Glutamatergic neuron (in vitro differentiated cells): ENCODE measurements at regions not wholly inside any gene's neighbourhood (a gene's known extent, or its start where the extent isn't known, plus 50 kb on each side); places are given as distances from the start of the nearest gene placed in this dataset.

Source experiments
- DNase-seq: peaks from one replicate; pipeline ENCODE4 v3.0.0; 2022
- H3K27ac Mint-ChIP-seq: one replicate; pipeline ENCODE4 v1.8.0; 2020; ENCODE audit warnings: mild to moderate bottlenecking, mixed read lengths, inconsistent platforms; ENCODE audit not compliant: unreplicated experiment
- H3K27me3 Mint-ChIP-seq: one replicate; pipeline ENCODE4 v1.8.0; 2020; ENCODE audit warnings: mild to moderate bottlenecking, moderate library complexity, mixed read lengths, inconsistent platforms; ENCODE audit not compliant: unreplicated experiment
- H3K36me3 Mint-ChIP-seq: one replicate; pipeline ENCODE4 v1.8.0; 2020; ENCODE audit warnings: mild to moderate bottlenecking, mixed read lengths, inconsistent platforms; ENCODE audit not compliant: unreplicated experiment
- H3K4me1 Mint-ChIP-seq: one replicate; pipeline ENCODE4 v1.8.0; 2020; ENCODE audit warnings: mild to moderate bottlenecking, low read depth, mixed read lengths, inconsistent platforms; ENCODE audit not compliant: unreplicated experiment
- H3K4me3 Mint-ChIP-seq: one replicate; pipeline ENCODE4 v1.8.0; 2020; ENCODE audit warnings: mild to moderate bottlenecking, mixed read lengths, inconsistent platforms; ENCODE audit not compliant: unreplicated experiment
- H3K9me3 Mint-ChIP-seq: one replicate; pipeline ENCODE4 v1.8.0; 2020; ENCODE audit warnings: mild to moderate bottlenecking, moderate library complexity, mixed read lengths, inconsistent platforms; ENCODE audit not compliant: unreplicated experiment
- TF ChIP-seq, protein P1 (sequence below): fragments of 200-600 bp; sonication (generic); IDR thresholded peaks from one replicate; pipeline ENCODE4 v1.5.0; 2021; ENCODE audit not compliant: partially characterized antibody, unreplicated experiment

DNA sequence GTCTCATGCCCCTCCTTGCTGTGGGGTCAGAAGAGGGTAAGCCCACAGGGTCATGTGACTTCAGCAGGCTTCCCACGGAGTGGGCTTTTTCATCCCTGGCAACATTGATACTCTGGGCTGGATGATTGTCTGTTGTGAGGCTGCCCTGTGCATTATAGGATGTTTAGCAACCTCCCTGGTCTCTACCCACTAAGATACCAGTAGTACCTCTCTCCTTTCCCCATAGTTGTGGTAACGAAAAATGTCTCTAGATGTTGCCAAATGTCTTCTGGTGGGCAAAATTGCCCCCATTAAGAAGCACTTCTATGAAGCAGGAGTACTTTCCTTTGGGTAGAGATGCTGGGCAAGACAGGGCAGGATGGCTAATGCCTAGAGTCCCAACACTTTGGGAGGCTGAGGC, 232.5 kb upstream of the ZNF217 start:
- no peak overlapping the region for H3K4me3 Mint-ChIP-seq
- no peak for DNase-seq
- no peaks in the 10 kb centered on the region for H3K27me3 Mint-ChIP-seq
- H3K36me3 Mint-ChIP-seq = no peaks in the 10 kb centered on the region
- H3K4me1 Mint-ChIP-seq = peaks cover 1% of the 10 kb centered on the region
- H3K9me3 Mint-ChIP-seq = peaks cover 2% of the 10 kb centered on the region
- no peak overlapping the region for H3K27ac Mint-ChIP-seq
- TF ChIP-seq, protein P1, sequence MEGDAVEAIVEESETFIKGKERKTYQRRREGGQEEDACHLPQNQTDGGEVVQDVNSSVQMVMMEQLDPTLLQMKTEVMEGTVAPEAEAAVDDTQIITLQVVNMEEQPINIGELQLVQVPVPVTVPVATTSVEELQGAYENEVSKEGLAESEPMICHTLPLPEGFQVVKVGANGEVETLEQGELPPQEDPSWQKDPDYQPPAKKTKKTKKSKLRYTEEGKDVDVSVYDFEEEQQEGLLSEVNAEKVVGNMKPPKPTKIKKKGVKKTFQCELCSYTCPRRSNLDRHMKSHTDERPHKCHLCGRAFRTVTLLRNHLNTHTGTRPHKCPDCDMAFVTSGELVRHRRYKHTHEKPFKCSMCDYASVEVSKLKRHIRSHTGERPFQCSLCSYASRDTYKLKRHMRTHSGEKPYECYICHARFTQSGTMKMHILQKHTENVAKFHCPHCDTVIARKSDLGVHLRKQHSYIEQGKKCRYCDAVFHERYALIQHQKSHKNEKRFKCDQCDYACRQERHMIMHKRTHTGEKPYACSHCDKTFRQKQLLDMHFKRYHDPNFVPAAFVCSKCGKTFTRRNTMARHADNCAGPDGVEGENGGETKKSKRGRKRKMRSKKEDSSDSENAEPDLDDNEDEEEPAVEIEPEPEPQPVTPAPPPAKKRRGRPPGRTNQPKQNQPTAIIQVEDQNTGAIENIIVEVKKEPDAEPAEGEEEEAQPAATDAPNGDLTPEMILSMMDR = no peak

DNA sequence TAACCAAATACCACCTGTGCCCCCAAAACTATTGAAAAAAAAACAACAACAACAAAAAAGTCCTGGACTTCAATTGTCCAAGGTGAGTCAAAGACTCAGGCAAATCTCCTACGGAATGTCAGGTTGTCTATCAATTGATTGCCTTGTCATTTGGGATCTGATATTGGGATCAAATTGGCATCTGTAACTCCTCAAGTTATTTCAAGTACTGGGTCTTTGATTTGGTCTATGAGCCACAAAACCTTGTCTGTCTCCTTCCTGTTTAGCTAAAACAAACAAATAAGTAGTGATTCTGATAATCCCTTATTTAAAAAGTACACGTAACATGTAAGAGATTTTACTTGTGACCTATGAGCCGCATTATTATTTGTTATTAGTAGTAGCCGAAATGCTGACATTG, 231.6 kb upstream of the ZNF217 start:
- H3K9me3 Mint-ChIP-seq = peaks cover 3% of the 10 kb centered on the region
- TF ChIP-seq, protein P1 = no peak
- no peak overlapping the region for H3K27ac Mint-ChIP-seq
- H3K36me3 Mint-ChIP-seq = no peaks in the 10 kb centered on the region
- no peaks in the 10 kb centered on the region for H3K27me3 Mint-ChIP-seq
- no peak for DNase-seq
- no peak overlapping the region for H3K4me3 Mint-ChIP-seq
- H3K4me1 Mint-ChIP-seq = peaks cover 1% of the 10 kb centered on the region

DNA sequence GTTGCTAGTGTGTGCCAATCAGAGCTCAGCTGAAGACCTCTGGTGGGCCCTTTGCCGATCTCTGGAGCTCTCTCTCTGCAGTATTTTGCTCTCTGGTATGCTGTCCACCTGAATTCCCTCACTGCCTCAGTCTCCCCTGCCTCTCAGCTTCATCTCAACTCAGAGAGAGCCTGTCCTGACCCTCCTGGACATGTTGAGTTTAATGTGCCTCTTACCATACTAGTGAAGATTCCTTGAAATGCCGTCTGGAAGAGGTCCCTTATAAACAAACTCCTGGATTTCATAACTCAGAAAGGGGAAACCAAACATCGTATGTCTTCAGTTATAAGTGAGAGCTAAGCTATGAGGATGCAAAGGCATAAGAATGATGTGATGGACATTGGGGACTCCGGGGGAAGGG, 231.1 kb upstream of the ZNF217 start:
- no peak overlapping the region for H3K27ac Mint-ChIP-seq
- H3K9me3 Mint-ChIP-seq = peaks cover 3% of the 10 kb centered on the region
- H3K27me3 Mint-ChIP-seq = no peaks in the 10 kb centered on the region
- DNase-seq = no peak
- no peak overlapping the region for H3K4me3 Mint-ChIP-seq
- no peaks in the 10 kb centered on the region for H3K36me3 Mint-ChIP-seq
- TF ChIP-seq, protein P1 = no peak
- peaks cover 1% of the 10 kb centered on the region for H3K4me1 Mint-ChIP-seq

DNA sequence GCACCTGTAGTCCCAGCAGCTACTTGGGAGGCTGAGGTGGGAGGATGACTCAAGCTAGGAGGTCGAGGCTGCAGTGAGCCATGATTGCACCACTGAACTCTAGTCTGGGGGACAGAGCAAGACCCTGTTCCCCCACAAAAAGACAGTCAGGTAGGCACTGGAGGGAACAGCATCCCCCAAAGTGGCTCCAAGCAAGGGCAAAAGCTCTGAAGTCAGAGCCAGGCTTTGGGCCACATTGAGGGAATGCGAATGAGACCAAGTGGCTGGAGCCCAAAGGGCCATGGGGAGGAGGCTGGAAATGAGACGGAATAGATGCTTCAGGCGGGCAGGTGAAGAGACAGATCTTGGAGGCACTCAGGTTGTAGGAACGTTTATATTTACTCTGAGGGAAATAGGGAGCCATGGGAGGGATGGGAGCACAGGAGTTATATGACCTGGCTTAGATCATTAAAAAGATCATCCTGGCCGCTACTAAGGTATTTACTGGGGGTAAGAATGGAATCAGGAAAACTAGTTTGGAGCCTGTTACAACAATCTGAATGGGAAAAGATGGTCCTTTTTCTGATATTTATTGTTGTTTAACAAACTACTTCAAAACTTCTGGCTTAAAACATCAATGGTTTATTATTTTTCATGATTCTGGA, 229.6 kb upstream of the ZNF217 start:
- peaks cover 3% of the 10 kb centered on the region for H3K9me3 Mint-ChIP-seq
- peaks cover 5% of the 10 kb centered on the region for H3K36me3 Mint-ChIP-seq
- no peak overlapping the region for H3K4me3 Mint-ChIP-seq
- no peaks in the 10 kb centered on the region for H3K4me1 Mint-ChIP-seq
- TF ChIP-seq, protein P1 = no peak
- H3K27me3 Mint-ChIP-seq = no peaks in the 10 kb centered on the region
- H3K27ac Mint-ChIP-seq = no peak overlapping the region
- no peak for DNase-seq

DNA sequence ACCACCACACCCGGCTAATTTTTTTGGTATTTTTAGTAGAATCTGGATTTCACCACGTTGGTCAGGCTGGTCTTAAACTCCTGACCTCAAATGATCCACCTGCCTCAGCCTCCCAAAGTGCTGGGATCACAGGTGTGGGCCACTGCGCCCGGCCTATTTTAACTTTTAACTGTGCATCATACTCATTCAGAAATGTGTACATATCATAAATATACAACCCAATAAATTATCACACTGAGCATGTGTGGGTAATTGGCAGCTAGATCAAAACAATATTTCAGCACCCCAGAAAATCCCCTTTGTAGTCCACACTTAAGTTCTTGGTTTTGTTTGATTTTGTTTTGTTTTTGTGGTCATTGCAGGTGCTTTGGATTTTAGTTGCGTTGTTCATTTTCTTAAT, 228.9 kb upstream of the ZNF217 start:
- DNase-seq = no peak
- Mint-ChIP-seq H3K36me3 (peaks cover 5% of the 10 kb centered on the region), H3K27ac (no peak overlapping the region), H3K9me3 (peaks cover 3% of the 10 kb centered on the region), H3K4me3 (no peak overlapping the region), H3K27me3 (no peaks in the 10 kb centered on the region), H3K4me1 (no peaks in the 10 kb centered on the region)
- TF ChIP-seq, protein P1 = no peak
